ENCODE measurements at regions not wholly inside any gene's neighbourhood (a gene's known extent, or its start where the extent isn't known, plus 50 kb on each side); places are given as distances from the start of the nearest gene placed in this dataset.

GRCh38 chr6:81694855-81695254 lies 57.6 kb downstream of the TENT5A start:
- Histone ChIP-seq H3K9me2 (replicated peaks; ENCODE audit: insufficient read depth) (no peaks in the 10 kb centered on the region), H3K27ac (no peak overlapping the region), H3K9me3 (ENCODE audit: low read depth) (no peaks in the 10 kb centered on the region), H4K20me1 (ENCODE audit: insufficient read depth, poor library complexity, severe bottlenecking) (no peaks in the 10 kb centered on the region), H3K36me3 (replicated peaks; ENCODE audit: insufficient read depth, low read depth) (no peaks in the 10 kb centered on the region), H3K79me2 (no peaks in the 10 kb centered on the region), H3K4me2 (no peak overlapping the region), H3K27me3 (no peaks in the 10 kb centered on the region), H3K4me1 (ENCODE audit: insufficient read depth) (no peaks in the 10 kb centered on the region), H3K4me3 (no peak overlapping the region), H2AFZ (no peak overlapping the region)
- no peak for DNase-seq (ENCODE audit: low spot score)
- TF ChIP-seq EZH2 (IDR thresholded peaks at IDR 0.05; ENCODE audit: borderline replicate concordance) (no peak), CTCF (IDR thresholded peaks at IDR 0.05; ENCODE audit: poor library complexity) (no peak), EZH2phosphoT487 (IDR thresholded peaks at IDR 0.05; ENCODE audit: low read depth, severe bottlenecking, unreplicated experiment) (no peak)
- 89% methylated on average over 1 of the region's 1 CpG for WGBS (ENCODE audit: low lambda C conversion rate, missing lambda C conversion rate)

GRCh38 chr6:81694207-81694606 lies 58.3 kb downstream of the TENT5A start:
- 59% methylated on average over 2 of the region's 2 CpGs for WGBS (ENCODE audit: low lambda C conversion rate, missing lambda C conversion rate)
- no peak overlapping the region for H3K4me2 ChIP-seq
- no peak for TF ChIP-seq EZH2 (IDR thresholded peaks at IDR 0.05; ENCODE audit: borderline replicate concordance)
- H2AFZ ChIP-seq = no peak overlapping the region
- no peaks in the 10 kb centered on the region for H4K20me1 ChIP-seq (ENCODE audit: insufficient read depth, poor library complexity, severe bottlenecking)
- no peak overlapping the region for H3K27ac ChIP-seq
- no peak overlapping the region for H3K4me3 ChIP-seq
- H3K36me3 ChIP-seq (replicated peaks; ENCODE audit: insufficient read depth, low read depth) = no peaks in the 10 kb centered on the region
- no peaks in the 10 kb centered on the region for H3K9me3 ChIP-seq (ENCODE audit: low read depth)
- H3K4me1 ChIP-seq (ENCODE audit: insufficient read depth) = no peaks in the 10 kb centered on the region
- no peaks in the 10 kb centered on the region for H3K79me2 ChIP-seq
- no peak for DNase-seq (ENCODE audit: low spot score)
- H3K9me2 ChIP-seq (replicated peaks; ENCODE audit: insufficient read depth) = no peaks in the 10 kb centered on the region
- no peaks in the 10 kb centered on the region for H3K27me3 ChIP-seq

GRCh38 chr6:81693266-81693665 lies 59.2 kb downstream of the TENT5A start:
- TF ChIP-seq EZH2phosphoT487 (IDR thresholded peaks at IDR 0.05; ENCODE audit: low read depth, severe bottlenecking, unreplicated experiment) (no peak), EZH2 (IDR thresholded peaks at IDR 0.05; ENCODE audit: borderline replicate concordance) (no peak), CTCF (IDR thresholded peaks at IDR 0.05; ENCODE audit: poor library complexity) (no peak)

GRCh38 chr6:81690073-81690472 lies 62.4 kb downstream of the TENT5A start:
- H3K27me3 ChIP-seq = no peaks in the 10 kb centered on the region
- H3K36me3 ChIP-seq (replicated peaks; ENCODE audit: insufficient read depth, low read depth) = no peaks in the 10 kb centered on the region
- no peak overlapping the region for H2AFZ ChIP-seq
- no peak overlapping the region for H3K4me3 ChIP-seq
- no peaks in the 10 kb centered on the region for H3K9me3 ChIP-seq (ENCODE audit: low read depth)
- DNase-seq (ENCODE audit: low spot score) = no peak
- H4K20me1 ChIP-seq (ENCODE audit: insufficient read depth, poor library complexity, severe bottlenecking) = no peaks in the 10 kb centered on the region
- no peaks in the 10 kb centered on the region for H3K4me1 ChIP-seq (ENCODE audit: insufficient read depth)
- H3K9me2 ChIP-seq (replicated peaks; ENCODE audit: insufficient read depth) = no peaks in the 10 kb centered on the region
- no peak overlapping the region for H3K4me2 ChIP-seq
- WGBS (ENCODE audit: low lambda C conversion rate, missing lambda C conversion rate) = 92% methylated on average over 1 of the region's 1 CpG
- H3K27ac ChIP-seq = no peak overlapping the region
- TF ChIP-seq EZH2 (IDR thresholded peaks at IDR 0.05; ENCODE audit: borderline replicate concordance) (no peak), CTCF (IDR thresholded peaks at IDR 0.05; ENCODE audit: poor library complexity) (no peak), EZH2phosphoT487 (IDR thresholded peaks at IDR 0.05; ENCODE audit: low read depth, severe bottlenecking, unreplicated experiment) (no peak)
- no peaks in the 10 kb centered on the region for H3K79me2 ChIP-seq

More at GRCh38 chr6:81693266-81693665, 59.2 kb downstream of the TENT5A start:
- 87% methylated on average over 4 of the region's 4 CpGs for WGBS (ENCODE audit: low lambda C conversion rate, missing lambda C conversion rate)
- Histone ChIP-seq H3K27ac (no peak overlapping the region), H3K36me3 (replicated peaks; ENCODE audit: insufficient read depth, low read depth) (no peaks in the 10 kb centered on the region), H3K4me2 (no peak overlapping the region), H3K9me3 (ENCODE audit: low read depth) (no peaks in the 10 kb centered on the region), H3K4me1 (ENCODE audit: insufficient read depth) (no peaks in the 10 kb centered on the region), H3K4me3 (no peak overlapping the region), H2AFZ (no peak overlapping the region), H3K79me2 (no peaks in the 10 kb centered on the region), H4K20me1 (ENCODE audit: insufficient read depth, poor library complexity, severe bottlenecking) (no peaks in the 10 kb centered on the region), H3K9me2 (replicated peaks; ENCODE audit: insufficient read depth) (no peaks in the 10 kb centered on the region), H3K27me3 (no peaks in the 10 kb centered on the region)
- no peak for DNase-seq (ENCODE audit: low spot score)

Measured in hepatocyte (in vitro differentiated cells).